DMS53 treated with DMSO at 0.1 percent for 48 hours (cell line): ENCODE measurements at regions not wholly inside any gene's neighbourhood (a gene's known extent, or its start where the extent isn't known, plus 50 kb on each side); places are given as distances from the start of the nearest gene placed in this dataset.
A peak's percentile ranks its signal among the peaks of the same experiment; 100 is the strongest.
"Not testable (repeated sequence)": the region's sequence is repeated elsewhere in the genome, so short reads cannot be mapped to it uniquely, and the experiment has no call there.

Experiments
- DNase-seq: peaks from one replicate; lab custom pipeline; 2025; ENCODE audit not compliant: unreplicated experiment; lab: John Stamatoyannopoulos, UW

- DNase-seq, result peak; percentile 68
These were observed 60.8 kb upstream of the CCDC179 start for GRCh38 chr11:22920939-22921565.

- peak; percentile 51 for DNase-seq
These were observed 62.4 kb upstream of the CCDC179 start for GRCh38 chr11:22922672-22923071.

- peak; percentile 21 for DNase-seq
These were observed 63.3 kb upstream of the CCDC179 start for GRCh38 chr11:22923561-22923960.

- no peak for DNase-seq
These were observed 66.1 kb upstream of the CCDC179 start for GRCh38 chr11:22926341-22926740.

GRCh38 chr11:22927793-22928192 lies 67.5 kb upstream of the CCDC179 start:
- DNase-seq, result peak; percentile 73

- DNase-seq, result peak; percentile 31
These were observed 68.1 kb upstream of the CCDC179 start for GRCh38 chr11:22928207-22928917.

- no peak for DNase-seq
These were observed 70.7 kb upstream of the CCDC179 start for GRCh38 chr11:22930816-22931594.

- no peak for DNase-seq
These were observed 78.4 kb upstream of the CCDC179 start for GRCh38 chr11:22938691-22939090.

GRCh38 chr11:22941544-22941943 lies 81.3 kb upstream of the CCDC179 start:
- not testable (repeated sequence) for DNase-seq

- DNase-seq, result peak; percentile 52
These were observed 97.5 kb upstream of the CCDC179 start for GRCh38 chr11:22957786-22958185.

- no peak for DNase-seq
These were observed 114.0 kb upstream of the CCDC179 start for GRCh38 chr11:22974251-22974650.

GRCh38 chr11:22976146-22976545 lies 115.9 kb upstream of the CCDC179 start:
- no peak for DNase-seq

GRCh38 chr11:22982903-22983302 lies 122.6 kb upstream of the CCDC179 start:
- DNase-seq, result no peak

- no peak for DNase-seq
These were observed 123.8 kb upstream of the CCDC179 start for GRCh38 chr11:22984045-22984444.

GRCh38 chr11:22989371-22989770 lies 129.1 kb upstream of the CCDC179 start:
- no peak for DNase-seq

- DNase-seq, result no peak
These were observed 130.9 kb upstream of the CCDC179 start for GRCh38 chr11:22991196-22991595.

GRCh38 chr11:23006730-23007129 lies 146.5 kb upstream of the CCDC179 start:
- no peak for DNase-seq

GRCh38 chr11:23010790-23011335 lies 150.6 kb upstream of the CCDC179 start:
- DNase-seq, result no peak

- DNase-seq, result no peak
These were observed 152.7 kb upstream of the CCDC179 start for GRCh38 chr11:23012930-23013329.

GRCh38 chr11:23013509-23013908 lies 153.2 kb upstream of the CCDC179 start:
- no peak for DNase-seq

GRCh38 chr11:23021287-23021863 lies 161.1 kb upstream of the CCDC179 start:
- DNase-seq, result peak; percentile 45
